A673 (cell line): ENCODE measurements at regions not wholly inside any gene's neighbourhood (a gene's known extent, or its start where the extent isn't known, plus 50 kb on each side); places are given as distances from the start of the nearest gene placed in this dataset.
"Not testable (repeated sequence)": the region's sequence is repeated elsewhere in the genome, so short reads cannot be mapped to it uniquely, and the experiment has no call there.

Source experiments
- BruUV-seq: library from RNA; stranded (reverse); fragments of 400-500 nt; replicated peaks from 2 replicates; lab custom pipeline; 2021; lab: Mats Ljungman, UMichigan
- CTCF ChIA-PET: fragments of 300-600 bp; sonication (Branson Sonifier 250); formaldehyde crosslinking; loops from one replicate; lab custom pipeline; 2022; ENCODE audit warnings: antibody characterized with exemption; lab: Charles Lee
- POLR2A ChIA-PET: fragments of 300-600 bp; sonication (Branson Sonifier 250); formaldehyde crosslinking; loops from one replicate; lab custom pipeline; 2022; ENCODE audit warnings: antibody characterized with exemption; ENCODE audit not compliant: low non-redundant PET; lab: Charles Lee
- DNase-seq: peaks from one replicate; pipeline ENCODE4 v3.0.0-alpha.2; 2015; ENCODE audit warnings: low spot score
- H3K27ac ChIP-seq: fragments of 200-600 bp; sonication (generic); 2 replicates; pipeline ENCODE4 v1.5.1; 2016; ENCODE audit warnings: mixed run types, low read depth, mild to moderate bottlenecking, mixed read lengths, antibody characterized with exemption, low read length; ENCODE audit not compliant: poor library complexity, severe bottlenecking
- H3K27me3 ChIP-seq: fragments of 200-600 bp; sonication (generic); replicated peaks from 2 replicates; pipeline ENCODE4 v1.6.1; 2017; ENCODE audit warnings: mixed run types, low read depth, mild to moderate bottlenecking, mixed read lengths, antibody characterized with exemption, low read length; ENCODE audit not compliant: insufficient read depth, poor library complexity
- H3K36me3 ChIP-seq: fragments of 200-600 bp; sonication (generic); 2 replicates; pipeline ENCODE4 v1.6.1; 2016; ENCODE audit warnings: mixed run types, mild to moderate bottlenecking, mixed read lengths, antibody characterized with exemption, low read length; ENCODE audit not compliant: insufficient read depth, poor library complexity, severe bottlenecking
- H3K4me1 ChIP-seq: fragments of 200-600 bp; sonication (generic); 2 replicates; pipeline ENCODE4 v1.6.1; 2017; ENCODE audit warnings: mixed run types, mild to moderate bottlenecking, mixed read lengths, antibody characterized with exemption, low read length; ENCODE audit not compliant: insufficient read depth, poor library complexity, severe bottlenecking
- H3K4me3 ChIP-seq: fragments of 200-600 bp; sonication (generic); 2 replicates; pipeline ENCODE4 v1.5.1; 2016; ENCODE audit warnings: low read depth, mixed run types, mild to moderate bottlenecking, mixed read lengths, low read length; ENCODE audit not compliant: poor library complexity, severe bottlenecking
- H3K9me3 ChIP-seq: fragments of 200-600 bp; sonication (generic); 2 replicates; pipeline ENCODE4 v1.6.1; 2016; ENCODE audit warnings: mixed run types, low read depth, mild to moderate bottlenecking, mixed read lengths, antibody characterized with exemption, low read length; ENCODE audit not compliant: poor library complexity, severe bottlenecking
- CTCF ChIP-seq: fragments of 300-800, 200-600 bp; sonication (generic); conservative IDR thresholded peaks from 2 replicates; pipeline ENCODE4 v1.5.1; 2017; ENCODE audit warnings: low read depth, mild to moderate bottlenecking, antibody characterized with exemption, low read length, moderate library complexity, mixed read lengths
- EZH2 ChIP-seq: fragments of 200-600 bp; sonication (generic); IDR thresholded peaks from 2 replicates; pipeline ENCODE4 v1.6.1; 2017; ENCODE audit warnings: borderline replicate concordance, low read depth, mild to moderate bottlenecking, mixed read lengths, antibody characterized with exemption, low read length; ENCODE audit not compliant: poor library complexity, severe bottlenecking
- intact Hi-C: fragments of 100-400 bp; cut with micrococcal nuclease; formaldehyde crosslinking; loops from one replicate; pipeline ENCODE4 v1.10.0; 2022; ENCODE audit not compliant: unreplicated experiment

GRCh38 chr5:89524785-89525184 lies 641.8 kb upstream of the MEF2C start:
- no peak for DNase-seq
- Histone ChIP-seq H3K27me3 (no peaks in the 10 kb centered on the region), H3K27ac (no peak overlapping the region), H3K36me3 (no peaks in the 10 kb centered on the region), H3K9me3 (no peaks in the 10 kb centered on the region), H3K4me1 (no peaks in the 10 kb centered on the region), H3K4me3 (no peak overlapping the region)
- ChIA-PET CTCF (no interaction called here), POLR2A (no interaction called here)
- TF ChIP-seq EZH2 = no peak
- no peak for TF ChIP-seq CTCF
- BruUV-seq = no TSS peak
- intact Hi-C loops = no loop called here

GRCh38 chr5:89523867-89524266 lies 640.9 kb upstream of the MEF2C start:
- H3K27me3 ChIP-seq, intact Hi-C loops, CTCF ChIA-PET, DNase-seq, H3K36me3 ChIP-seq, POLR2A ChIA-PET, H3K27ac ChIP-seq, BruUV-seq, H3K4me3 ChIP-seq, H3K4me1 ChIP-seq, H3K9me3 ChIP-seq: not testable (repeated sequence)

- no peaks in the 10 kb centered on the region for H3K27me3 ChIP-seq
- DNase-seq = no peak
- H3K9me3 ChIP-seq = no peaks in the 10 kb centered on the region
- BruUV-seq = no TSS peak
- no peak overlapping the region for H3K4me3 ChIP-seq
- no peak overlapping the region for H3K27ac ChIP-seq
- H3K36me3 ChIP-seq = no peaks in the 10 kb centered on the region
- intact Hi-C loops = no loop called here
- TF ChIP-seq CTCF (no peak), EZH2 (no peak)
- CTCF ChIA-PET = no interaction called here
- POLR2A ChIA-PET = no interaction called here
- H3K4me1 ChIP-seq = no peaks in the 10 kb centered on the region
Measured at GRCh38 chr5:89520771-89521170, 637.8 kb upstream of the MEF2C start.

- Histone ChIP-seq H3K9me3 (no peaks in the 10 kb centered on the region), H3K36me3 (no peaks in the 10 kb centered on the region), H3K27ac (no peak overlapping the region), H3K4me1 (no peaks in the 10 kb centered on the region), H3K4me3 (no peak overlapping the region), H3K27me3 (no peaks in the 10 kb centered on the region)
- no TSS peak for BruUV-seq
- no peak for TF ChIP-seq EZH2
- TF ChIP-seq CTCF = no peak
- ChIA-PET POLR2A (no interaction called here), CTCF (no interaction called here)
- no peak for DNase-seq
- intact Hi-C loops = no loop called here
Measured at GRCh38 chr5:89513299-89514044, 630.5 kb upstream of the MEF2C start.
